ENCODE measurements at regions not wholly inside any gene's neighbourhood (a gene's known extent, or its start where the extent isn't known, plus 50 kb on each side); places are given as distances from the start of the nearest gene placed in this dataset.

GRCh38 chr10:131435760-131436457, 124.4 kb upstream of the TCERG1L start:
- no peak for ATAC-seq
- WGBS, 2 donors, result 74 to 76% methylated on average over 10 to 17 of the region's 18 CpGs
- H3K4me1 ChIP-seq, result peaks cover 8% of the 10 kb centered on the region
- H3K9me3 ChIP-seq, result no peaks in the 10 kb centered on the region
- H3K27ac ChIP-seq, result no peak overlapping the region
- no peak for DNase-seq
- TF ChIP-seq, protein P1, sequence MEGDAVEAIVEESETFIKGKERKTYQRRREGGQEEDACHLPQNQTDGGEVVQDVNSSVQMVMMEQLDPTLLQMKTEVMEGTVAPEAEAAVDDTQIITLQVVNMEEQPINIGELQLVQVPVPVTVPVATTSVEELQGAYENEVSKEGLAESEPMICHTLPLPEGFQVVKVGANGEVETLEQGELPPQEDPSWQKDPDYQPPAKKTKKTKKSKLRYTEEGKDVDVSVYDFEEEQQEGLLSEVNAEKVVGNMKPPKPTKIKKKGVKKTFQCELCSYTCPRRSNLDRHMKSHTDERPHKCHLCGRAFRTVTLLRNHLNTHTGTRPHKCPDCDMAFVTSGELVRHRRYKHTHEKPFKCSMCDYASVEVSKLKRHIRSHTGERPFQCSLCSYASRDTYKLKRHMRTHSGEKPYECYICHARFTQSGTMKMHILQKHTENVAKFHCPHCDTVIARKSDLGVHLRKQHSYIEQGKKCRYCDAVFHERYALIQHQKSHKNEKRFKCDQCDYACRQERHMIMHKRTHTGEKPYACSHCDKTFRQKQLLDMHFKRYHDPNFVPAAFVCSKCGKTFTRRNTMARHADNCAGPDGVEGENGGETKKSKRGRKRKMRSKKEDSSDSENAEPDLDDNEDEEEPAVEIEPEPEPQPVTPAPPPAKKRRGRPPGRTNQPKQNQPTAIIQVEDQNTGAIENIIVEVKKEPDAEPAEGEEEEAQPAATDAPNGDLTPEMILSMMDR (IDR thresholded peaks at IDR 0.05), result no peak
- TF ChIP-seq POLR2A (IDR thresholded peaks at IDR 0.05), result no peak
- peaks cover 0 to 8% of the 10 kb centered on the region in 2 donors for H3K27me3 ChIP-seq
- H3K36me3 ChIP-seq (replicated peaks in 1 of 2; ENCODE audit: insufficient read depth in 1 of 2, low read depth in 2 of 2), result no peaks in the 10 kb centered on the region
- no peak overlapping the region for H3K4me3 ChIP-seq
- intact Hi-C loops (cut with DNase I), result no loop called here

- ATAC-seq, result no peak
- H3K36me3 ChIP-seq (replicated peaks in 1 of 2; ENCODE audit: insufficient read depth in 1 of 2, low read depth in 2 of 2), result no peaks in the 10 kb centered on the region
- no peak for DNase-seq
- intact Hi-C loops (cut with DNase I), result no loop called here
- H3K27me3 ChIP-seq, result peaks cover 0 to 5% of the 10 kb centered on the region in 2 donors
- no peak overlapping the region for H3K27ac ChIP-seq
- H3K4me1 ChIP-seq, result peaks cover 8% of the 10 kb centered on the region
- no peak overlapping the region for H3K4me3 ChIP-seq
- no peaks in the 10 kb centered on the region for H3K9me3 ChIP-seq
- WGBS, 2 donors, result 25 to 50% methylated on average over 4 of the region's 4 CpGs
- TF ChIP-seq, protein P1 (IDR thresholded peaks at IDR 0.05), result no peak
- TF ChIP-seq POLR2A (IDR thresholded peaks at IDR 0.05), result no peak
Measured at GRCh38 chr10:131436458-131436857, 124.9 kb upstream of the TCERG1L start.

DNA sequence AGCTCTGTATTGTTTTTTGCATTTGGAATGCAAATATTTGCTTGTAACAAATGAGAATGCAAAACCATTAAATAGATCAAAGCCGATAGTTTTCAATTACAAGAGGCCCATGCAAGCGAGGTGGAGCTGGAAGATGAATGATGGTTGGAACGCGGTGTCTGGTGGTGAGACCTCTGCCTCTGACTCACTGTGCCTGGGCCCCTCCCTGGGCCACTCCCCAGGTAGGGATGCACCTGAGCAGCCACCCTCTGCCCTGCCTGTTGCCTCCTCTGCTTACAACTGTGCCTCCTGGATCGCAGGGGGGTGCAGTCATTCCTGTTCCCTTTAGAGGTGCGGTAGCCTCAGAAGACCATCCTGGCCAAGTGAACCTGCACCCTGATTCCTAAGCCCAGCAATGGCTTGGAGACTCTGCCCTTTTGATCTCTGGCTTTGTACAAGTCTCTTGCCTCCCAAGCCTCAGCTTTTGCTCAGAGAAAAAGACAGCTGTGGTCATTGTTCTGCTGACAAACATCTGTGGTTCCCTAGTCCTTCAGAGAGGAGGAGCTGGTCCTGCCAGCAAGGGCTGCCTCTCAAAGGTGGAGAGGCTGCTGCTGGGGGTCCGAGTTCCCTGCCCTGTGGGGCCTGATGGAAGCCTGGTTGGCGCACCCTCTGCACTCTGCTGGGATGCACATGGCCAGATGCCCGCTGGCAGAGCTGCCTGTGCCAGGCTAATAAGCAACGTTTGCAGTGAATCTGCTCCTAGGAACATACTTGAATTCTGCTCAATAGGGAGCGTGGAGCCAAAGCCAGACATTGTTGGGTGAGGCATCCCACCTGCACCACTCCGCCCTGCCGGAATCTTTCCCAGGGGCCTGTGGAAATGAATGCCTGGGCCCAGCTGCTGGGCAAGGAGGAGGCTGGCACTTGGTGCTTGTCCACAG, 126.3 kb upstream of the TCERG1L start:
- no peak for ATAC-seq
- no peak for DNase-seq
- TF ChIP-seq, protein P1 (IDR thresholded peaks at IDR 0.05), result no peak
- TF ChIP-seq POLR2A (IDR thresholded peaks at IDR 0.05), result no peak
- no peak overlapping the region for H3K27ac ChIP-seq
- intact Hi-C loops (cut with DNase I), result no loop called here
- H3K4me1 ChIP-seq, result peaks cover 8% of the 10 kb centered on the region
- no peak overlapping the region for H3K4me3 ChIP-seq
- no peaks in the 10 kb centered on the region for H3K36me3 ChIP-seq (replicated peaks in 1 of 2; ENCODE audit: insufficient read depth in 1 of 2, low read depth in 2 of 2)
- no peaks in the 10 kb centered on the region for H3K9me3 ChIP-seq
- 76 to 79% methylated on average over 8 to 13 of the region's 13 CpGs for WGBS, 2 donors
- no peaks in the 10 kb centered on the region for H3K27me3 ChIP-seq

DNA sequence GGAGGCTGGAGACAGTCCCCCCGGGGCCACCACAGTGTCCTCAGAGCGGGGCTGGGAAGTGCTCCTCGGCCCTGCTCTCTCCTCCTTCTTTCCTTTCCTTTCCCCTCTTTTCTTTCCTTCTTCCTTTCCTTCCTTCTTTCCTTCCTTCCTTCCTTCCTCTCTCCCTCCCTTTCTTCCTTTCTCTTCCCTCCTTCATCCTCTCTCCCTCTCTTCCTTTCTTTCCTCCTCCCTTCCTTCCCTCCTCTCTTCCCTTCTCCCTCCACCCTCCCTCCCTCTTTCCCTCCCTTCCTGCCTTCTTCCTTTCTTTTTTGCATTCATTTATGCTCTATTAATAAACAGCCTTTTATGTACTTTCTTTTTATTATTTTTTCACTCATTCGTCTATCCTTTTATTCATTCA, 127.1 kb upstream of the TCERG1L start:
- intact Hi-C loops (cut with DNase I), result no loop called here

More for the DNA sequence above, 127.1 kb upstream of the TCERG1L start:
- TF ChIP-seq POLR2A (IDR thresholded peaks at IDR 0.05), result no peak
- TF ChIP-seq, protein P1 (IDR thresholded peaks at IDR 0.05), result no peak
- Histone ChIP-seq H3K27ac (no peak overlapping the region), H3K4me3 (no peak overlapping the region), H3K4me1 (peaks cover 8% of the 10 kb centered on the region), H3K36me3 (replicated peaks in 1 of 2; ENCODE audit: insufficient read depth in 1 of 2, low read depth in 2 of 2) (no peaks in the 10 kb centered on the region), H3K27me3 (no peaks in the 10 kb centered on the region), H3K9me3 (no peaks in the 10 kb centered on the region)
- ATAC-seq (no peak), DNase-seq (no peak)
- 66 to 68% methylated on average over 4 of the region's 4 CpGs for WGBS, 2 donors

Data from body of pancreas (tissue), 4 donors.